OCI-LY7 (cell line): ENCODE measurements at regions not wholly inside any gene's neighbourhood (a gene's known extent, or its start where the extent isn't known, plus 50 kb on each side); places are given as distances from the start of the nearest gene placed in this dataset.

Source experiments
- BruUV-seq: library from RNA; stranded (reverse); fragments of 400-500 nt; replicated peaks from 2 replicates; lab custom pipeline; 2021; lab: Mats Ljungman, UMichigan
- CTCF ChIA-PET: fragments of 300-600 bp; sonication (Branson Sonifier 250); formaldehyde crosslinking; loops from one replicate; lab custom pipeline; 2022; ENCODE audit warnings: antibody characterized with exemption; ENCODE audit not compliant: unreplicated experiment; lab: Charles Lee
- POLR2A ChIA-PET: fragments of 300-600 bp; sonication (Branson Sonifier 250); formaldehyde crosslinking; loops from one replicate; lab custom pipeline; 2022; ENCODE audit warnings: antibody characterized with exemption; lab: Charles Lee
- DNase-seq: peaks from one replicate; pipeline ENCODE4 v3.0.0-alpha.2; 2015; ENCODE audit warnings: low spot score
- H2AFZ ChIP-seq: fragments of 200-600 bp; sonication (generic), shearing (Covaris generic); 2 replicates; pipeline ENCODE4 v1.6.1; 2014; ENCODE audit warnings: mild to moderate bottlenecking, antibody characterized with exemption, low read length, moderate library complexity
- H3K27ac ChIP-seq: fragments of 200-600 bp; sonication (generic); 2 replicates; pipeline ENCODE4 v1.5.1; 2014; ENCODE audit warnings: mixed run types, low read depth, mild to moderate bottlenecking, moderate library complexity, low read length, inconsistent platforms; ENCODE audit not compliant: poor library complexity, severe bottlenecking
- H3K36me3 ChIP-seq: fragments of 200-600 bp; sonication (generic); 2 replicates; pipeline ENCODE4 v1.6.1; 2014; ENCODE audit warnings: mild to moderate bottlenecking, antibody characterized with exemption, low read length, moderate library complexity, mixed read lengths; ENCODE audit not compliant: insufficient read depth
- H3K4me1 ChIP-seq: fragments of 200-600 bp; sonication (generic); 2 replicates; pipeline ENCODE4 v1.5.1; 2014; ENCODE audit warnings: mild to moderate bottlenecking, low read length; ENCODE audit not compliant: insufficient read depth, poor library complexity, severe bottlenecking
- H3K4me2 ChIP-seq: fragments of 200-600 bp; sonication (generic); 2 replicates; pipeline ENCODE4 v1.6.1; 2014; ENCODE audit warnings: mild to moderate bottlenecking, low read length
- H3K4me3 ChIP-seq: fragments of 200-600 bp; sonication (generic); 2 replicates; pipeline ENCODE4 v1.5.1; 2014; ENCODE audit warnings: mild to moderate bottlenecking, low read depth, low read length; ENCODE audit not compliant: poor library complexity, severe bottlenecking
- H3K79me2 ChIP-seq: fragments of 200-600 bp; sonication (generic); 2 replicates; pipeline ENCODE4 v1.6.1; 2016; ENCODE audit warnings: low read depth, mild to moderate bottlenecking, low read length, moderate library complexity, mixed read lengths; ENCODE audit not compliant: insufficient read depth
- H3K9me2 ChIP-seq: fragments of 200-600 bp; sonication (generic); 2 replicates; pipeline ENCODE4 v1.6.1; 2016; ENCODE audit warnings: mild to moderate bottlenecking, low read length, mixed read lengths; ENCODE audit not compliant: insufficient read depth
- H3K9me3 ChIP-seq: fragments of 200-600 bp; sonication (generic); 2 replicates; pipeline ENCODE4 v1.6.1; 2014; ENCODE audit warnings: mild to moderate bottlenecking, mixed run types, low read length, mixed read lengths
- H4K20me1 ChIP-seq: fragments of 200-600 bp; sonication (generic); 2 replicates; pipeline ENCODE4 v1.6.1; 2014; ENCODE audit warnings: mild to moderate bottlenecking, antibody characterized with exemption, low read length, moderate library complexity, mixed read lengths; ENCODE audit not compliant: insufficient read depth
- EZH2phosphoT487 ChIP-seq: fragments of 200-600 bp; sonication (generic); IDR thresholded peaks from 2 replicates; pipeline ENCODE4 v1.6.1; 2018; ENCODE audit warnings: low read depth, borderline replicate concordance, mild to moderate bottlenecking, mixed run types, antibody characterized with exemption, low read length, moderate library complexity, mixed read lengths
- intact Hi-C: fragments of 100-400 bp; cut with micrococcal nuclease; formaldehyde crosslinking; loops from one replicate; pipeline ENCODE4 v1.10.0; 2022; ENCODE audit not compliant: unreplicated experiment
- TF ChIP-seq, protein P1 (sequence below): fragments of 200-600 bp; sonication (generic); conservative IDR thresholded peaks from 2 replicates; pipeline ENCODE4 v1.5.1; 2014; ENCODE audit warnings: mild to moderate bottlenecking, antibody characterized with exemption, low read length, moderate library complexity, mixed read lengths

DNA sequence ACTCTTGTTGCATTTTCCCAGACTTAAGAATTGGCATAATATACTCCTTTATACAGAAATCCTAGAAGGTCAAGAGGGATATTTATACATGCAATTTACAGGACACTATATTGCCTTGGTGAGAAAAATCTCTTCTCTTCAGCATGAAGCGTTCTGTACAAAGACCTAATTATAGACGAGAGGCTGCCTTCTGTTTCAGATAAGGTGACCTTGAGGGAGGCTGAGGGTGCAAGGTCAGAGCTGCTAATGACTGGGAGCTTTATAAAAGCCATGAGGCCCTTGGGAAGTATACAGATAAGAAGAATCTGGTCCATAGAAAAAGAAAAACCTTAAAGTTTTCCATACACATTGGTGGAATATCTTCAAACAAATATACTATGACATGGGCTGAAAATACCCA lies 156.3 kb upstream of the SOX9 start:
- no peak for DNase-seq
- H3K9me2 ChIP-seq = no peaks in the 10 kb centered on the region
- H2AFZ ChIP-seq = no peak overlapping the region
- intact Hi-C loops = no loop called here
- no peak overlapping the region for H3K4me3 ChIP-seq
- no peaks in the 10 kb centered on the region for H3K79me2 ChIP-seq
- no peaks in the 10 kb centered on the region for H3K9me3 ChIP-seq
- H3K4me2 ChIP-seq = no peak overlapping the region
- BruUV-seq = no TSS peak
- H4K20me1 ChIP-seq = no peaks in the 10 kb centered on the region
- no peaks in the 10 kb centered on the region for H3K36me3 ChIP-seq
- TF ChIP-seq, protein P1, sequence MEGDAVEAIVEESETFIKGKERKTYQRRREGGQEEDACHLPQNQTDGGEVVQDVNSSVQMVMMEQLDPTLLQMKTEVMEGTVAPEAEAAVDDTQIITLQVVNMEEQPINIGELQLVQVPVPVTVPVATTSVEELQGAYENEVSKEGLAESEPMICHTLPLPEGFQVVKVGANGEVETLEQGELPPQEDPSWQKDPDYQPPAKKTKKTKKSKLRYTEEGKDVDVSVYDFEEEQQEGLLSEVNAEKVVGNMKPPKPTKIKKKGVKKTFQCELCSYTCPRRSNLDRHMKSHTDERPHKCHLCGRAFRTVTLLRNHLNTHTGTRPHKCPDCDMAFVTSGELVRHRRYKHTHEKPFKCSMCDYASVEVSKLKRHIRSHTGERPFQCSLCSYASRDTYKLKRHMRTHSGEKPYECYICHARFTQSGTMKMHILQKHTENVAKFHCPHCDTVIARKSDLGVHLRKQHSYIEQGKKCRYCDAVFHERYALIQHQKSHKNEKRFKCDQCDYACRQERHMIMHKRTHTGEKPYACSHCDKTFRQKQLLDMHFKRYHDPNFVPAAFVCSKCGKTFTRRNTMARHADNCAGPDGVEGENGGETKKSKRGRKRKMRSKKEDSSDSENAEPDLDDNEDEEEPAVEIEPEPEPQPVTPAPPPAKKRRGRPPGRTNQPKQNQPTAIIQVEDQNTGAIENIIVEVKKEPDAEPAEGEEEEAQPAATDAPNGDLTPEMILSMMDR = no peak
- TF ChIP-seq EZH2phosphoT487 = no peak
- POLR2A ChIA-PET = interaction anchor here (0.7 to 1.7 kb wide), 2 partner anchors 13 to 1565 kb away, joined by 3 read pairs; no protein-coding TSS in a partner anchor
- H3K27ac ChIP-seq = no peak overlapping the region
- CTCF ChIA-PET = no interaction called here
- H3K4me1 ChIP-seq = no peaks in the 10 kb centered on the region

- DNase-seq = no peak
- Histone ChIP-seq H4K20me1 (no peaks in the 10 kb centered on the region), H3K79me2 (no peaks in the 10 kb centered on the region), H2AFZ (no peak overlapping the region), H3K4me2 (no peak overlapping the region), H3K4me1 (no peaks in the 10 kb centered on the region), H3K9me2 (no peaks in the 10 kb centered on the region), H3K9me3 (no peaks in the 10 kb centered on the region), H3K36me3 (no peaks in the 10 kb centered on the region), H3K4me3 (no peak overlapping the region), H3K27ac (no peak overlapping the region)
- BruUV-seq = no TSS peak
- ChIA-PET CTCF (no interaction called here), POLR2A (interaction anchor here (0.7 kb wide), 1 partner anchor 182 kb away, joined by 5 read pairs; no protein-coding TSS in a partner anchor)
- intact Hi-C loops = no loop called here
- TF ChIP-seq, protein P1 = no peak
- no peak for TF ChIP-seq EZH2phosphoT487
Measured at GRCh38 chr17:71966055-71966454, 154.8 kb upstream of the SOX9 start.

DNA sequence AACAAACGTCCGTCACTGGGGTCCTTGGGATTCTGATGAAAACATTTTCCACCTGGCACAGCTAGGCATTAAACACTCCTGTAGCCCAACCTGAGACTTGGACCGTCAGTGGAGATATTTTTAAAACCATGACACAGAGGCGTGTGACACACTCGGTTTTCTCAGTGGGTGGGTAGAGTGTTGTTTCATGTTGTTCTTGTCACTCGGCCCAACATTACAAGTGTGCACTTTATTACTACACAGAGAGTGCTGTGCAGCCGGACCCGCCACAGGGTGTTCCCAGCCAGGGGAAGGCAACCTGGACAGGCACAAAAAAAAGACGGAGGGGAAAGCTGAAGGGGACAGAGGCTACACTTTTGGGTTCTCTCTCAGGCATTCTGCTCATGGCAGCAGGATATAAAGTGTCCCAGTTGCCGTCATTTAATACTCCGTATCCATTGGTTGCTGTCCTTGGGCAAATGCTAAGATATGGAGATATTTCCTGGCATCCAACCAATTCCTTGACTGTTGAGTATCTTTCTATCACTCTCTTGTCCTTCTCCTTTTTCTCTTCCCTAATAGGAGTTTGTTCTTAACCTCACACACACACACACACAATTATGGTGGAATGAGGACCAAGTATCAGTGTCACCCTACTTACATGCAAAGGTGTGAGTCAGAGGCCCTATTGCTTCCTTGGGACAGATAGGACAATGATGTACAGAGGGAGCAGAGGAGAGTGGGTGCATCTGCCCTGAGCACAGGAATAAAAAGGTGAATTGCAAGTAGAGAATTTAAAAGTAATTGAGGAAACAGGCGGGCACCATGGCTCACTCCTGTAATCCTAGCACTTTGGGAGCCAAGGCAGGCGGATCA lies 154.1 kb upstream of the SOX9 start:
- intact Hi-C loops = no loop called here
- POLR2A ChIA-PET = no interaction called here
- no peaks in the 10 kb centered on the region for H3K36me3 ChIP-seq
- no peak overlapping the region for H3K4me3 ChIP-seq
- H2AFZ ChIP-seq = no peak overlapping the region
- no peaks in the 10 kb centered on the region for H3K4me1 ChIP-seq
- DNase-seq = no peak
- no peaks in the 10 kb centered on the region for H3K9me3 ChIP-seq
- H3K79me2 ChIP-seq = no peaks in the 10 kb centered on the region
- no peak overlapping the region for H3K27ac ChIP-seq
- CTCF ChIA-PET = no interaction called here
- no peak overlapping the region for H3K4me2 ChIP-seq
- TF ChIP-seq, protein P1 = no peak
- no peak for TF ChIP-seq EZH2phosphoT487
- H4K20me1 ChIP-seq = no peaks in the 10 kb centered on the region
- BruUV-seq = no TSS peak
- no peaks in the 10 kb centered on the region for H3K9me2 ChIP-seq
